Fibroblast of lung (primary cell): ENCODE measurements at regions not wholly inside any gene's neighbourhood (a gene's known extent, or its start where the extent isn't known, plus 50 kb on each side); places are given as distances from the start of the nearest gene placed in this dataset.

Experiments used
- DNase-seq, 2 donors: peaks; one replicate each; pipeline versions ENCODE4 v3.0.0 to v3.0.0-alpha.2; 2010; ENCODE audit warnings: low read depth in 2 of 2
- H2AFZ ChIP-seq: 2 replicates; pipeline ENCODE4 v1.5.1; 2012; ENCODE audit warnings: low read length, control low read depth, inconsistent platforms
- H3K27ac ChIP-seq: 2 replicates; pipeline ENCODE4 v1.5.1; 2011; ENCODE audit warnings: low read length, control low read depth; ENCODE audit not compliant: insufficient read depth
- H3K27me3 ChIP-seq: 2 replicates; pipeline ENCODE4 v1.5.1; 2011; ENCODE audit warnings: mild to moderate bottlenecking, low read length; ENCODE audit not compliant: control insufficient read depth, insufficient read depth
- H3K36me3 ChIP-seq: 2 replicates; pipeline ENCODE4 v1.5.1; 2011; ENCODE audit warnings: low read length; ENCODE audit not compliant: control insufficient read depth, insufficient read depth
- H3K4me1 ChIP-seq: 2 replicates; pipeline ENCODE4 v1.5.1; 2011; ENCODE audit warnings: low read length; ENCODE audit not compliant: control insufficient read depth, insufficient read depth; ENCODE audit errors: extremely low read depth
- H3K4me2 ChIP-seq: 2 replicates; pipeline ENCODE4 v1.5.1; 2011; ENCODE audit warnings: low read length, control low read depth; ENCODE audit not compliant: insufficient read depth; ENCODE audit errors: extremely low read depth
- H3K4me3 ChIP-seq, 4 experiments: fragments of 200-600 bp in 1 of 4; sonication (generic) in 1 of 4; replicated peaks in 1 of 4; 2 replicates each; pipeline ENCODE4 v1.5.1; 2011 to 2016; ENCODE audit warnings: low read length in 4 of 4, low read depth in 3 of 4, mild to moderate bottlenecking in 3 of 4, control low read depth in 2 of 4, inconsistent platforms in 1 of 4, mixed read lengths in 1 of 4; ENCODE audit not compliant: insufficient read depth in 1 of 4; ENCODE audit errors: control extremely low read depth in 1 of 4
- H3K79me2 ChIP-seq: 2 replicates; pipeline ENCODE4 v1.5.1; 2012; ENCODE audit warnings: mild to moderate bottlenecking, low read length, inconsistent platforms; ENCODE audit not compliant: control insufficient read depth, insufficient read depth
- H3K9ac ChIP-seq: 2 replicates; pipeline ENCODE4 v1.5.1; 2011; ENCODE audit warnings: mild to moderate bottlenecking, low read length, control low read depth; ENCODE audit not compliant: insufficient read depth
- H3K9me3 ChIP-seq: 2 replicates; pipeline ENCODE4 v1.5.1; 2012; ENCODE audit warnings: low read depth, low read length; ENCODE audit not compliant: control insufficient read depth, insufficient read depth
- H4K20me1 ChIP-seq: 2 replicates; pipeline ENCODE4 v1.5.1; 2011; ENCODE audit warnings: low read length; ENCODE audit not compliant: control insufficient read depth, insufficient read depth; ENCODE audit errors: extremely low read depth
- CTCF ChIP-seq, 2 donors: IDR thresholded peaks in 1 of 2; conservative IDR thresholded peaks in 1 of 2; 1 replicate in 1 of 2; 2 replicates in 1 of 2; pipeline ENCODE4 v1.5.1; 2011 to 2012; ENCODE audit warnings: low read length in 2 of 2, control low read depth in 1 of 2, inconsistent platforms in 1 of 2, low read depth in 1 of 2, mild to moderate bottlenecking in 1 of 2
- EZH2 ChIP-seq: IDR thresholded peaks from 2 replicates; pipeline ENCODE4 v1.5.1; 2012; ENCODE audit warnings: low read length, control low read depth, mild to moderate bottlenecking; ENCODE audit errors: missing control alignments

GRCh38 chr10:83250396-83250795, 888.9 kb upstream of the GHITM start:
- no peaks in the 10 kb centered on the region for H3K79me2 ChIP-seq
- H3K36me3 ChIP-seq: no peaks in the 10 kb centered on the region
- H3K4me3 ChIP-seq: no peak overlapping the region
- TF ChIP-seq CTCF (conservative IDR thresholded peaks at IDR 0.05 in 1 of 2, IDR thresholded peaks at IDR 0.05 in 1 of 2; ENCODE audit: low read depth in 1 of 2, low read length in 2 of 2) (no peak), EZH2 (no peak)
- H3K27me3 ChIP-seq: no peaks in the 10 kb centered on the region
- DNase-seq: no peak
- no peak overlapping the region for H3K9ac ChIP-seq
- H4K20me1 ChIP-seq: no peaks in the 10 kb centered on the region
- no peak overlapping the region for H2AFZ ChIP-seq
- no peak overlapping the region for H3K4me2 ChIP-seq
- no peaks in the 10 kb centered on the region for H3K4me1 ChIP-seq
- no peak overlapping the region for H3K27ac ChIP-seq
- H3K9me3 ChIP-seq: no peaks in the 10 kb centered on the region

GRCh38 chr10:83252169-83252568, 887.1 kb upstream of the GHITM start:
- H3K4me3 ChIP-seq: no peak overlapping the region
- no peak overlapping the region for H3K9ac ChIP-seq
- no peak overlapping the region for H3K27ac ChIP-seq
- H3K27me3 ChIP-seq: no peaks in the 10 kb centered on the region
- no peaks in the 10 kb centered on the region for H3K4me1 ChIP-seq
- no peak for DNase-seq
- H3K79me2 ChIP-seq: no peaks in the 10 kb centered on the region
- H3K9me3 ChIP-seq: no peaks in the 10 kb centered on the region
- TF ChIP-seq EZH2 (no peak), CTCF (conservative IDR thresholded peaks at IDR 0.05 in 1 of 2, IDR thresholded peaks at IDR 0.05 in 1 of 2; ENCODE audit: low read depth in 1 of 2, low read length in 2 of 2) (no peak)
- H4K20me1 ChIP-seq: no peaks in the 10 kb centered on the region
- no peaks in the 10 kb centered on the region for H3K36me3 ChIP-seq
- no peak overlapping the region for H3K4me2 ChIP-seq
- H2AFZ ChIP-seq: no peak overlapping the region

- H3K9ac ChIP-seq: no peak overlapping the region
- no peak overlapping the region for H3K4me2 ChIP-seq
- no peaks in the 10 kb centered on the region for H3K27me3 ChIP-seq
- H4K20me1 ChIP-seq: no peaks in the 10 kb centered on the region
- no peak for DNase-seq
- H3K9me3 ChIP-seq: no peaks in the 10 kb centered on the region
- H3K27ac ChIP-seq: no peak overlapping the region
- no peak overlapping the region for H3K4me3 ChIP-seq
- no peaks in the 10 kb centered on the region for H3K79me2 ChIP-seq
- no peak overlapping the region for H2AFZ ChIP-seq
- TF ChIP-seq CTCF (conservative IDR thresholded peaks at IDR 0.05 in 1 of 2, IDR thresholded peaks at IDR 0.05 in 1 of 2; ENCODE audit: low read depth in 1 of 2, low read length in 2 of 2): no peak
- H3K36me3 ChIP-seq: no peaks in the 10 kb centered on the region
- H3K4me1 ChIP-seq: no peaks in the 10 kb centered on the region
Measured at GRCh38 chr10:83252596-83252995, 886.7 kb upstream of the GHITM start.
